AG09319 (cell line): ENCODE measurements at regions not wholly inside any gene's neighbourhood (a gene's known extent, or its start where the extent isn't known, plus 50 kb on each side); places are given as distances from the start of the nearest gene placed in this dataset.

ENCODE experiments used
- DNase-seq: peaks from one replicate; pipeline ENCODE4 v3.0.0-alpha.2; 2010; ENCODE audit warnings: low read depth; ENCODE audit errors: extremely low read depth
- TF ChIP-seq, protein P1 (sequence below): IDR thresholded peaks from 2 replicates; pipeline ENCODE4 v1.5.1; 2011; ENCODE audit warnings: low read depth, mild to moderate bottlenecking, inconsistent platforms, low read length, moderate library complexity

- DNase-seq = no peak
- TF ChIP-seq, protein P1, sequence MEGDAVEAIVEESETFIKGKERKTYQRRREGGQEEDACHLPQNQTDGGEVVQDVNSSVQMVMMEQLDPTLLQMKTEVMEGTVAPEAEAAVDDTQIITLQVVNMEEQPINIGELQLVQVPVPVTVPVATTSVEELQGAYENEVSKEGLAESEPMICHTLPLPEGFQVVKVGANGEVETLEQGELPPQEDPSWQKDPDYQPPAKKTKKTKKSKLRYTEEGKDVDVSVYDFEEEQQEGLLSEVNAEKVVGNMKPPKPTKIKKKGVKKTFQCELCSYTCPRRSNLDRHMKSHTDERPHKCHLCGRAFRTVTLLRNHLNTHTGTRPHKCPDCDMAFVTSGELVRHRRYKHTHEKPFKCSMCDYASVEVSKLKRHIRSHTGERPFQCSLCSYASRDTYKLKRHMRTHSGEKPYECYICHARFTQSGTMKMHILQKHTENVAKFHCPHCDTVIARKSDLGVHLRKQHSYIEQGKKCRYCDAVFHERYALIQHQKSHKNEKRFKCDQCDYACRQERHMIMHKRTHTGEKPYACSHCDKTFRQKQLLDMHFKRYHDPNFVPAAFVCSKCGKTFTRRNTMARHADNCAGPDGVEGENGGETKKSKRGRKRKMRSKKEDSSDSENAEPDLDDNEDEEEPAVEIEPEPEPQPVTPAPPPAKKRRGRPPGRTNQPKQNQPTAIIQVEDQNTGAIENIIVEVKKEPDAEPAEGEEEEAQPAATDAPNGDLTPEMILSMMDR = no peak
Observed at GRCh38 chr16:26877421-26877820, 189.3 kb upstream of the C16orf82 start.

DNA sequence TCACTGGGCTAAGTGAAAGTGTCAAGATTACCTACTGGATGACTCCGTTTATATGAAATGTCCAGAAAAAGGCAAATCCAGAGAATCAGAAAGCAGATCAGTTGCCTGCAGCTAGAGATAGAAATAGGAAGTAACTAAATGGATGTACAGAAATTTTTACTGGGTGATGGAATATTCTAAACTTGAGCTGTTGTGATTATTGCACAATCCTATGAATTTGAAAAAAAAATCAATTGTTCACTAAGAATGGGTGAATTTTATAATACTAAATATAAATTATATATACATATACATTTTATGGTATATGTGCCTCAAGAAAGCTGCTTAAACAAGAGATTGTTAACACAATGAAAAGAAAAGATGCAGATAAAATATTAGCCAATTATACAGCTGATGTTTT lies 181.1 kb upstream of the C16orf82 start:
- TF ChIP-seq, protein P1 = no peak
- no peak for DNase-seq

- DNase-seq = no peak
- TF ChIP-seq, protein P1 = no peak
Observed at GRCh38 chr16:26889740-26890139, 177.0 kb upstream of the C16orf82 start.

DNA sequence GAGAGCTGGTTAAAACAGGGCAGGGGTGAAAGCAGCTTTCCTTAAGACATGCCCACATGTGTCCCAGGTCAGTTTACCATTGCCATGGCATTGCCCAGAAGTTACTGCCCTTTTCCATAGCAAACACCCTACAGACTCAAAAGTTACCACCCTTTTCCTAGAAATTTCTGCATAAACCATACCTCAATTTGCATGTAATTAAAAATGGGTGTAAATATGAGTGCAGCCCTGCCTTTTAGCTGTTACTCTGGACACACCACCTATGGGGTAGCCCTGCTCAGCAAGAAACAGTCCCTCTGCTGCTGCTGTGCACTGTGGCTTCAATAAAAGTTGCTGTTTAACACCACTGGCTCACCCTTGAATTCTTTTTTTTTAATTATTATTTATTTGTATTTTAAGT lies 168.5 kb upstream of the C16orf82 start:
- TF ChIP-seq, protein P1 = no peak
- no peak for DNase-seq

DNA sequence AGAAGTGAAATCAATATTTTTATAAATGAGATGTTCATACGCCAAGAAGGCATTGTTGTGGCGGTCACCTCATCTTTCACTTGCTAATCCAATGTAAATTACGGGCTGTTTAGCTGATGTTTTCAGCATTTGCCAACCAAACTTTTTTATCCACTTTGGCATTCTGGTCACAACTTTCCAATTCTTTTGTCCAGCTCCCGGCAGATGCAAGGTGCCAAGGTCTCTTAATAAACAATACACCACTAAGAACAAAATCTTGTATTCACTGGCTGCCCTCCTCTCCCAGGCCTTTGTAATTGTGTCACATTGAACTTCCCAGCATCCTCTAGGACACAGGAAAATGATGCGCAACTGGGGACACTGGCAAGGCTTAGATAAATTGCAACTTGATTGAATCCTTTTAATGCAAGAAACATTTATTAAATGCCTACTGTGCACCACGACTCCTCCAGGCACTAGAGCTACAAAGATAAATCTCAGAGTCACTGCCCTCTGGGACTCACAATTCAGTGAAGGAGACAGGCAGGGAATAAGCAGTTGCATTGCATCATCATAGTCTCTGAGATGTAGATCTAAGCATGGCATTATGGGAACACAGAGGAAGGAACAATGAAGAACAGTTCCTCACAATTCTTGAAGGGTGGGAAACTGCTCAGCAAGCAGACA lies 165.4 kb upstream of the C16orf82 start:
- DNase-seq = no peak
- TF ChIP-seq, protein P1 = no peak

DNA sequence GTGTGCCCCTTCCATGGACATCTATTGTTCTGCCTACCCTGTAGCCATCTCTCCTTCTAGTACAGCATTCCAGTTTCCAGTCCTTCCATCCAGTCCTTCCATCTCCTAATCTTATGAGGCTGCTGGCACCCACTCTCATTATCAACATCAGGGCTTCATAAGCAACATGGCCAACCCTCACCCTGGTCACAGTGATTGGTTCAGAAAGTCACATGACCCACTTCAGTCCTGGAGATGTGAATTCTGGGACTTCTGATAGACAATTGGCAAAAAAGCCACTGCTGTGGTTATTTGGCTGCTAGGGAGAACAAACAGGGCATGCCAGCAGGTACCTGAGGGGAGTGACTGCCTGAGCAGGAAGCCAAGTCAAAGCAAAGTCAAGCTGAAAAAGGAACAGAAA lies 164.7 kb upstream of the C16orf82 start:
- TF ChIP-seq, protein P1 = no peak
- DNase-seq = no peak

DNA sequence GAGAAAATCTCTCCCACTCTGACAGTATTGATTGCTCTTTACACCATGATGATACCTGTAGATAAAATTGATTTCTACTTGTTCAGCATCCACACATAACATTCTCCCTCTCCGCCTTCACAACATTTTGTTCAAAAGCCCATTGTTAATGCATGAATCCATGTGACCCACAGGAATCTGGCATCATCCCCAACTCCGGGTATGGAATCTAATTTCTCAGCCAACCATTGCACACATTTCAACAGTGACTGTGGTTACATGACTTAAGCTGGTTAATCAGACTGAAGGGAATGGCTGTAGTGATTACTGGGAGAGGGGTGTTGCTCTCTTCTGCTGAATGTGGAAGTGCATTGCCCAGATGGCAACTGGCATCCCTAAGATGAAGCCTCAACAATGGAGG lies 161.4 kb upstream of the C16orf82 start:
- DNase-seq = no peak
- TF ChIP-seq, protein P1 = no peak
